GM21367 (cell line): ENCODE measurements at regions not wholly inside any gene's neighbourhood (a gene's known extent, or its start where the extent isn't known, plus 50 kb on each side); places are given as distances from the start of the nearest gene placed in this dataset.
"Not testable (repeated sequence)": the region's sequence is repeated elsewhere in the genome, so short reads cannot be mapped to it uniquely, and the experiment has no call there.

Experiments used
- ATAC-seq: cut with Tn5 transposase; IDR thresholded peaks from one replicate; pipeline ENCODE4 v1.9.1; 2021; ENCODE audit not compliant: unreplicated experiment

GRCh38 chr2:144629935-144630334, 110.0 kb upstream of the ZEB2 start:
- no peak for ATAC-seq

- ATAC-seq = no peak
Measured at GRCh38 chr2:144628566-144628965, 108.6 kb upstream of the ZEB2 start.

GRCh38 chr2:144625626-144626025, 105.7 kb upstream of the ZEB2 start:
- no peak for ATAC-seq

DNA sequence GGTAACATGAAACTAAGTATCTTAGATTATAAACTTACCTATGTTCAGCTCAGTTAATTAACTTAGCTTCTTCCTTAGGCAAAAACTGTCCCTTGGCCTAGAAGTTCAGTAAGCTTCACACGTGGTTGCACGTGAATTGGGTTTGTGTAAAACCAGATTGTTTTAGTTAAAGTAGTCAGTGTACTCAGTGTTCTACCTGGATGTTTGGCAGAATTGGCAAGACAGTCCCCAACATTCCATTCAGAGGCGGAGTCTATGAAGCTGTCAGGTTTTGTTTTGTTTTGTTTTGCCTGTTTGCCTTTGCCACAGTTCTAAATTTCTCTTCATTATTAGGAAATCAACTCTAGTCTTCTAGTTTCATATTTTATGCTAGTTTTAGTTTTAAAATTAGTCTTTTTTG, 105.3 kb upstream of the ZEB2 start:
- ATAC-seq = no peak

- no peak for ATAC-seq
Measured at GRCh38 chr2:144624451-144624850, 104.5 kb upstream of the ZEB2 start.

DNA sequence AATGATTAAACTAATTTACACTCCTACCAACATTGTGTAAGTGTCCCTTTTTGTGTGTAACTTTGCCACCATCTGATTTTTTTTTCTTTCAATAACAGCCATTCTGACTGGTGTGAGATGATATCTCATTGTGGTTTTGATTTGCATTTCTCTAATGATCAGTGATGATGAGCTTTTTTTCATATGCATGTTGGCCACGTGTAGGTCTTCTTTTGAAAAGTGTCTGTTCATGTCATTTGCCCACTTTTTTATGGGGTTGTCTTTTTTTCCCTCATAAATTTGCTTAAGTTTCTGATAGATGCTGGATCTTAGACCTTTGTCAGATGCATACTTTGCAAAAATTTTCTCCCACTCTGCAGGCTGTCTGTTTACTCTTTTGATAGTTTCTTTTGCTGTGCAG, 102.5 kb upstream of the ZEB2 start:
- not testable (repeated sequence) for ATAC-seq

DNA sequence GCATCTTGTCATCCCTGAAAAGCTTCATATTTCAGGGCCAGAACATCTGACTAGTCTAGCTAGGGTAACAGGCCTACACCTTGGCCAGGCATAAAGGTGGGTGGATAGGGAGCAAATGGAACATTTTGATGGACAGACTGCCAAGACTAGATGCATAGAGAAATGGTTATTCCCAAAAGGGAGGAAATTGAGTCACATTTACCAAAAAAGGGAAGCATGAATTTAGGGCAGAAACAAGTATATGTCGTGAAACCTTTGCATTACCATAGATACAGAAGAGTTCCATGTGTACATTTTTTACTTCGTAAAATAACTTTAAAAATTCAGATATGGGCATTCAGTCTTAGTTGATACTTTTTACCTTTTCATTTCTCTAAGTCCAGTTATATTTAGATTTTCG, 101.3 kb upstream of the ZEB2 start:
- ATAC-seq = no peak

DNA sequence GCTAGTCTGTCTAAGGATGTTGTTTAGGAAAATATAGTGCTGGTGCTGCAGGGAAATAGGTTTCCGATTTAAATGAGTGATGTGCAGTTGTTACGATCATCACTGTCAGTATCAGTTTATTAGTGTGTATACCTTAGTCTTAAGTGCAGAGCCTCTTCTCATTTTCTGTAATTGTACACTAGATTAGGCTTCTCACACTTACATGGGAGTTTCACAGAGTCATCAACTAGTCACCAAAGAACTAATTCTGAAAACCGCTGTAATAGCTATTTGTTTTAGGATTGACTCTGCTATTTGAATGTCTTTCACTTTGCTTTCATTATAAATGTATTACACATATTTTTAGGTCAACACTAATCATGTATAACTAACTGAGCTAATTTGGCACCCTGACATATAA, 99.8 kb upstream of the ZEB2 start:
- no peak for ATAC-seq

- not testable (repeated sequence) for ATAC-seq
Measured at GRCh38 chr2:144617171-144617570, 97.3 kb upstream of the ZEB2 start.

DNA sequence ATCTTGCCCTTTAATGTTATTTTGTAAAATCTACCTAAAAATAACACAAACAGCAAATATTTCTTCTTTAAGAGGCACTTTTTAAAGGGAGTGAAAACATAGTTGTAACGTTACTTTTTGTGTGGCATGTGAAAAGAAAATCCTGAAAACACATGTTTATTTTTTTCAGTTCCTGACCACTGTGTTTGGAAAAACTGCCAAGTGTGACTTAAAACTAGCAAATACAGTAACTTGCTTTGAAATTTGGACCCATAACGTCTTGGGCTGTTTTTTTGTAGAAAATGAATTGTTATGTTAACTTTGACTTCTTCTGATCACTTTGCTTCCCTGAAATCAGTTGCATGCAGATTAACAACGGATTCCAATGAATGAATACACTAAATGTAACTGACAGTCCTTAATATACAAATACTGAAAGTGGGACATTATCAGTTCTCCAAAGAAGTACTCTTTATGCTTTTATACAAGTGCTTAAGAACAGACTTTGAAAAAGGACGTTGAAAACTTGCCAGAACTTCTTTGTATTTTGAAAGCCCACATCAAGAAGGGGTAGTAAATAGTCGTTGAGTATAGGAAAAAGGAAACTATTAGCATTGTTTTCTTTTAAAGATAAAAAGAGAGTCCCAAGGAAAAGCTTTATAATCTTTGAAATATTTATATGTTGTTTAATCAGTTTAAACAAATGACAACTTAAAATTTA, 96.1 kb upstream of the ZEB2 start:
- ATAC-seq = no peak

- no peak for ATAC-seq
Measured at GRCh38 chr2:144607891-144608521, 88.1 kb upstream of the ZEB2 start.

GRCh38 chr2:144607099-144607498, 87.2 kb upstream of the ZEB2 start:
- no peak for ATAC-seq

GRCh38 chr2:144606466-144607095, 86.7 kb upstream of the ZEB2 start:
- ATAC-seq = no peak

GRCh38 chr2:144605231-144605840, 85.4 kb upstream of the ZEB2 start:
- no peak for ATAC-seq

DNA sequence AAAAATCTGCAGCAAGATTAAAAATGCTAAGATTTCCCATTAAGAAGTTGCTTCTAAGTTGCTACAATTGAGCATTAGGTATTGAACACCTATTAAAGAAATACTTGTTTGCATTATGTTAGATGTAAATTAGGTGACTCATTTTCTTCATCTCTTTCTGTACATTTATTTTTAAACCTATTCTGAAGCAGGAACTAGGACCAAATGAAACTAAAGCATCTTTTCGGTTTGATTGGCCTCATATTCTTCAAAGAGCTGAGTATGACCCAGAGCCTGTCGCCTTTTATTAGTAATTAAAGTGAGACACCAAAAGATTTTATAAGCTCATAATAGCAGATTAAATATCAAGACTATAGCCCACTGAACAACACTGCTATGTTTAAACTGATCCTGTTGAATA, 83.4 kb upstream of the ZEB2 start:
- ATAC-seq = no peak

GRCh38 chr2:144598906-144599305, 79.0 kb upstream of the ZEB2 start:
- no peak for ATAC-seq

GRCh38 chr2:144597894-144598593, 78.1 kb upstream of the ZEB2 start:
- no peak for ATAC-seq

DNA sequence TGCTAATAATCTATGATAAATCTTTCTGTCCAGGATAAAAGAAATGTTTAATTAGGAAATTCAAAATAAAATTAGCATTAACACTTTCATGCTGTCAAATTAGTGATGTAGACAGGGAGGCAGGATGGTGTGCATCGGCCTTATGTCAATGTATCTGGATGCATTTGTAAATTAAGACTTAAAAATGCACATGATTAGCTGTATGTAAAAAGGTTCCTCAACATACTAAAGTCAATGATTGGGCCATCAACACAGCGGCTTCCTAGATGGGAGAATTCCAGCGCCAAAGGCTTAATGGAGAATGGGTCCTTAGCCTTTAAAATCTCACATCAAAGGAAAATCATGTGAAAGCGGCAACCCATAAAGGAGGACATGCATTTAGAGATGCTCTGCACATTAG, 77.5 kb upstream of the ZEB2 start:
- ATAC-seq = no peak

GRCh38 chr2:144596073-144596871, 76.4 kb upstream of the ZEB2 start:
- ATAC-seq = peak; percentile 81

- no peak for ATAC-seq
Measured at GRCh38 chr2:144595686-144596072, 75.8 kb upstream of the ZEB2 start.

DNA sequence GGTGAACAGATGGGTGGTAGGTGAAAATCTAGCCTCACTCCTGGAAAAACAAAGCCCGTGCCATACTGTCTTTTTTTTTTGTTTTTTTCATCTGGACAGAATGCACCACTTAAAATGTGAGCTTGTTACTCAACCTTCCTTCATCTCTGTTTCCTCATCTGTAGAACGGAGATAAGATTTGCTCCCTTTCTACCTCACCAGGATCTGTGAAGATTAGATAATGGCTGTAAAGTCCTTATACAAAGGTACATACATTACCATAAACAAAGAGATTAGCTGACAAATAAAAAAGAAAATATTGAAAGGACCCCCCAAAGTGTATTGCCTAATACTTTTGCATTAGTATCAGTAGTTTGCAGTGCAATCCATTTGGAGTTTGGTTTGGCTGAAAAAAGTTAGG, 75.4 kb upstream of the ZEB2 start:
- ATAC-seq = no peak
